Panc1 (cell line): ENCODE measurements at regions not wholly inside any gene's neighbourhood (a gene's known extent, or its start where the extent isn't known, plus 50 kb on each side); places are given as distances from the start of the nearest gene placed in this dataset.

ENCODE experiments used
- CTCF ChIP-seq: fragments of 450-650 bp; IDR thresholded peaks from 2 replicates; pipeline ENCODE4 v1.5.1; 2017; ENCODE audit warnings: mild to moderate bottlenecking
- TCF7L2 ChIP-seq: IDR thresholded peaks from 2 replicates; pipeline ENCODE4 v1.6.1; 2011; ENCODE audit warnings: mild to moderate bottlenecking, low read depth, low read length, inconsistent platforms

GRCh38 chr1:55965981-55966461 is 613.3 kb downstream of the PLPP3 start:
- TF ChIP-seq TCF7L2 (no peak), CTCF (no peak)
